ENCODE measurements at regions not wholly inside any gene's neighbourhood (a gene's known extent, or its start where the extent isn't known, plus 50 kb on each side); places are given as distances from the start of the nearest gene placed in this dataset.

DNA sequence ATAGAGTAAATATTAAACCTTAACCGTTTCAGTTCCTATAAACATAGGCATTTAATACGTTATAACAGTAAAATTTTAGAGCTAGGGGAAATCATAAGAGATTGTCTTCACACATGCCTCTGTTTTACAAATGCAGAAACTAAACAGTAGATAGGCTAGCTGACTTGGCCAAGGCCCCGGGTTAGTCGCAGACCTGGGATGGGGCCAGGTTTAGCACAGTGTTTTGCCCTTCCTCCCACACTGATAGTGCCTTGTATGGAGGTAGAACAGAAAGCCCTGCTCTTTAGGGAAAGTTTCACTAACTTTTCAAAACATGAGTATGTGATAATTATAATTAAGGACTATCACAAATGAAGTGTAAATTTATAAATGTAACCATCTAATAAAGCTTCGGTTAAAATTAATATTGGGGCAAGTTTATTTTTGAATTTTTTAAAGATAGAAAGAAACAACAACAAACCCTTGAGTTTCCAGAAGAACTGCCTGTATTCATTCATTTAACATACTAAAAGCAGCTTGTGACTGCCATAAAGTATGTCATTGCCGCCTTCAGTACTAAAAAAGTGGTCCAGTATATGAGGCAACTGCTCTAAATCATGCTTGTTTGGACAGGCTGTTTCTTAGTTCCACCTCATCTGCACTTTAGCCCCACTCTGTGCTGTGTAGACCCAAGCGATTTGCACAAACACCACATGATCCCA is 62.5 kb upstream of the LOC128125822 start:
- DNase-seq (ENCODE audit: low spot score), result no peak
- H3K9me2 ChIP-seq (ENCODE audit: insufficient read depth, low read length), result no peaks in the 10 kb centered on the region
- H2AFZ ChIP-seq (ENCODE audit: low read length), result no peak overlapping the region
- CTCF ChIA-PET (ENCODE audit: unreplicated experiment), result no interaction called here
- H3K4me1 ChIP-seq (ENCODE audit: insufficient read depth, low read length, poor library complexity, severe bottlenecking), result no peaks in the 10 kb centered on the region
- no peaks in the 10 kb centered on the region for H3K36me3 ChIP-seq (ENCODE audit: insufficient read depth, low read length)
- H3K4me3 ChIP-seq (ENCODE audit: low read depth, low read length, poor library complexity, severe bottlenecking), result no peak overlapping the region
- no TSS peak for BruUV-seq (replicated peaks)
- POLR2A ChIA-PET, result interaction anchor here (0.5 to 1.0 kb wide), 5 partner anchors 9 to 70 kb away, joined by 3 to 4 read pairs (median 4); no protein-coding TSS in a partner anchor
- no peaks in the 10 kb centered on the region for H3K79me2 ChIP-seq (ENCODE audit: insufficient read depth, low read depth, low read length)
- TF ChIP-seq EZH2phosphoT487 (IDR thresholded peaks at IDR 0.05; ENCODE audit: borderline replicate concordance, low read depth, low read length), result no peak
- TF ChIP-seq, protein P1, sequence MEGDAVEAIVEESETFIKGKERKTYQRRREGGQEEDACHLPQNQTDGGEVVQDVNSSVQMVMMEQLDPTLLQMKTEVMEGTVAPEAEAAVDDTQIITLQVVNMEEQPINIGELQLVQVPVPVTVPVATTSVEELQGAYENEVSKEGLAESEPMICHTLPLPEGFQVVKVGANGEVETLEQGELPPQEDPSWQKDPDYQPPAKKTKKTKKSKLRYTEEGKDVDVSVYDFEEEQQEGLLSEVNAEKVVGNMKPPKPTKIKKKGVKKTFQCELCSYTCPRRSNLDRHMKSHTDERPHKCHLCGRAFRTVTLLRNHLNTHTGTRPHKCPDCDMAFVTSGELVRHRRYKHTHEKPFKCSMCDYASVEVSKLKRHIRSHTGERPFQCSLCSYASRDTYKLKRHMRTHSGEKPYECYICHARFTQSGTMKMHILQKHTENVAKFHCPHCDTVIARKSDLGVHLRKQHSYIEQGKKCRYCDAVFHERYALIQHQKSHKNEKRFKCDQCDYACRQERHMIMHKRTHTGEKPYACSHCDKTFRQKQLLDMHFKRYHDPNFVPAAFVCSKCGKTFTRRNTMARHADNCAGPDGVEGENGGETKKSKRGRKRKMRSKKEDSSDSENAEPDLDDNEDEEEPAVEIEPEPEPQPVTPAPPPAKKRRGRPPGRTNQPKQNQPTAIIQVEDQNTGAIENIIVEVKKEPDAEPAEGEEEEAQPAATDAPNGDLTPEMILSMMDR (conservative IDR thresholded peaks at IDR 0.05; ENCODE audit: low read length), result no peak
- intact Hi-C loops (cut with micrococcal nuclease; ENCODE audit: unreplicated experiment), result no loop called here
- no peak overlapping the region for H3K27ac ChIP-seq (ENCODE audit: low read depth, low read length, poor library complexity, severe bottlenecking)
- H3K9me3 ChIP-seq (ENCODE audit: low read length), result no peaks in the 10 kb centered on the region
- no peaks in the 10 kb centered on the region for H4K20me1 ChIP-seq (ENCODE audit: insufficient read depth, low read length)
- H3K4me2 ChIP-seq (ENCODE audit: low read length), result no peak overlapping the region

DNA sequence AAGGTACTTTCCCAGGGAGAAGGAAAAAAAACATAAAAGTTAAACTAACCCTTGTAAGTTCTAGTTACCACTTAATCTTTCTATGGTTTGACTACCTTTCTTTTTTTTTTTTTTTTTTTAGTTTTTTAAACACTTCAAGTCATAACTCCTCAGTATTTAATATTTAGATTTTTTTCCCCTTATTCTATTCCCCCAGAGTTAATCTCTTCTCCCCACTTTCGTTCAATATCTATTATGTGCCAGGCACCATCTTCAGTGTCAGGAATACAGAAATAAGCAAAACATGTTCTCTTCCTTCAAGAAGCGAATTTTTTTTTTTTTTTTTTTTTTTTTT is 62.0 kb upstream of the LOC128125822 start:
- BruUV-seq (replicated peaks), result no TSS peak
- Histone ChIP-seq H3K4me3 (ENCODE audit: low read depth, low read length, poor library complexity, severe bottlenecking) (no peak overlapping the region), H3K9me3 (ENCODE audit: low read length) (no peaks in the 10 kb centered on the region), H3K9me2 (ENCODE audit: insufficient read depth, low read length) (no peaks in the 10 kb centered on the region), H2AFZ (ENCODE audit: low read length) (no peak overlapping the region), H3K27ac (ENCODE audit: low read depth, low read length, poor library complexity, severe bottlenecking) (no peak overlapping the region), H3K4me2 (ENCODE audit: low read length) (no peak overlapping the region), H4K20me1 (ENCODE audit: insufficient read depth, low read length) (no peaks in the 10 kb centered on the region), H3K36me3 (ENCODE audit: insufficient read depth, low read length) (no peaks in the 10 kb centered on the region), H3K79me2 (ENCODE audit: insufficient read depth, low read depth, low read length) (no peaks in the 10 kb centered on the region), H3K4me1 (ENCODE audit: insufficient read depth, low read length, poor library complexity, severe bottlenecking) (no peaks in the 10 kb centered on the region)
- CTCF ChIA-PET (ENCODE audit: unreplicated experiment), result no interaction called here
- intact Hi-C loops (cut with micrococcal nuclease; ENCODE audit: unreplicated experiment), result no loop called here
- DNase-seq (ENCODE audit: low spot score), result no peak
- POLR2A ChIA-PET, result interaction anchor here (1.0 kb wide), 1 partner anchor 67 kb away, joined by 3 read pairs; no protein-coding TSS in a partner anchor
- TF ChIP-seq, protein P1 (conservative IDR thresholded peaks at IDR 0.05; ENCODE audit: low read length), result no peak
- TF ChIP-seq EZH2phosphoT487 (IDR thresholded peaks at IDR 0.05; ENCODE audit: borderline replicate concordance, low read depth, low read length), result no peak

DNA sequence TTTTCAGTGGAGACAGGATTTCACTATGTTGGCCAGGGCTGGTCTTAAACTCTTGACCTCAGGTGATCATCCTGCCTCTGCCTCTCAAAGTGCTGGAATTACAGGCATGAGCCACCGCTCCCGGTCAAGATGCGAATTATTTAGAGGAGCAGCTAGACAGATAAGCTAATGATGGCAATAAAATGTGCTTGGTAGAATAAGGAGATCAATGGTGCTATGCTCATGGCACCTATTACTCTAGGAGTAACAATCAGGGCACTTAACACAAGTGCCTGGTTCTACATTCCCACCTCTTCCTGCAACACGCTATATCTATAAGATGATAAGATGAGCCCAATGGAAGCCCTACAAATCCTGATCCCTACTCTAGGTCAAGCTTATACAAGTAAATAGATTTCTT is 61.4 kb upstream of the LOC128125822 start:
- ChIA-PET CTCF (ENCODE audit: unreplicated experiment) (no interaction called here), POLR2A (interaction anchor here (0.6 to 1.5 kb wide), 2 partner anchors 15 to 27 kb away, joined by 6 read pairs; no protein-coding TSS in a partner anchor)
- H3K36me3 ChIP-seq (ENCODE audit: insufficient read depth, low read length), result no peaks in the 10 kb centered on the region
- no peak overlapping the region for H3K27ac ChIP-seq (ENCODE audit: low read depth, low read length, poor library complexity, severe bottlenecking)
- no peak overlapping the region for H3K4me2 ChIP-seq (ENCODE audit: low read length)
- intact Hi-C loops (cut with micrococcal nuclease; ENCODE audit: unreplicated experiment), result no loop called here
- TF ChIP-seq, protein P1 (conservative IDR thresholded peaks at IDR 0.05; ENCODE audit: low read length), result no peak
- TF ChIP-seq EZH2phosphoT487 (IDR thresholded peaks at IDR 0.05; ENCODE audit: borderline replicate concordance, low read depth, low read length), result no peak
- no peaks in the 10 kb centered on the region for H3K79me2 ChIP-seq (ENCODE audit: insufficient read depth, low read depth, low read length)
- H3K4me1 ChIP-seq (ENCODE audit: insufficient read depth, low read length, poor library complexity, severe bottlenecking), result no peaks in the 10 kb centered on the region
- BruUV-seq (replicated peaks), result no TSS peak
- no peak overlapping the region for H3K4me3 ChIP-seq (ENCODE audit: low read depth, low read length, poor library complexity, severe bottlenecking)
- H3K9me3 ChIP-seq (ENCODE audit: low read length), result no peaks in the 10 kb centered on the region
- no peaks in the 10 kb centered on the region for H3K9me2 ChIP-seq (ENCODE audit: insufficient read depth, low read length)
- H4K20me1 ChIP-seq (ENCODE audit: insufficient read depth, low read length), result no peaks in the 10 kb centered on the region
- no peak overlapping the region for H2AFZ ChIP-seq (ENCODE audit: low read length)
- no peak for DNase-seq (ENCODE audit: low spot score)
